ENCODE measurements at regions not wholly inside any gene's neighbourhood (a gene's known extent, or its start where the extent isn't known, plus 50 kb on each side); places are given as distances from the start of the nearest gene placed in this dataset.

- TF ChIP-seq CTCF (IDR thresholded peaks at IDR 0.05; ENCODE audit: insufficient read depth, low read depth, low read length) (no peak), EZH2 (IDR thresholded peaks at IDR 0.05; ENCODE audit: insufficient read depth, low read length) (no peak)
These were observed 686.1 kb upstream of the AADAT start for GRCh38 chr4:170775851-170776250.

All from astrocyte (in vitro differentiated cells and primary cell).